ENCODE measurements at regions not wholly inside any gene's neighbourhood (a gene's known extent, or its start where the extent isn't known, plus 50 kb on each side); places are given as distances from the start of the nearest gene placed in this dataset.

GRCh38 chr20:53725575-53725970 is 131.9 kb upstream of the ZNF217 start:
- TF ChIP-seq CTCF (IDR thresholded peaks at IDR 0.05; ENCODE audit: low read depth, low read length, missing input control) (no peak), RXRA (IDR thresholded peaks at IDR 0.05) (no peak), NR2F2 (IDR thresholded peaks at IDR 0.05) (no peak), YY1 (IDR thresholded peaks at IDR 0.05) (no peak)

Data from liver (tissue), 3 donors.